ENCODE measurements at regions not wholly inside any gene's neighbourhood (a gene's known extent, or its start where the extent isn't known, plus 50 kb on each side); places are given as distances from the start of the nearest gene placed in this dataset.
"Not testable (repeated sequence)": the region's sequence is repeated elsewhere in the genome, so short reads cannot be mapped to it uniquely, and the experiment has no call there.

GRCh38 chr7:87287738-87288341 is 57.6 kb upstream of the CROT start:
- DNase-seq (ENCODE audit: low read depth, low spot score), result no peak
- in situ Hi-C loops (cut with HindIII; ENCODE audit: low sequenced_read_pairs), result no loop called here
- TF ChIP-seq CTCF (IDR thresholded peaks at IDR 0.05; ENCODE audit: low read depth, low read length), result no peak
- H3K4me3 ChIP-seq (ENCODE audit: low read depth, low read length), result no peak overlapping the region

- H3K4me3 ChIP-seq (ENCODE audit: low read depth, low read length); in situ Hi-C loops (cut with HindIII; ENCODE audit: low sequenced_read_pairs); DNase-seq (ENCODE audit: low read depth, low spot score): not testable (repeated sequence)
Observed at GRCh38 chr7:87288742-87289141, 56.7 kb upstream of the CROT start.

GRCh38 chr7:87295565-87295964 is 49.9 kb upstream of the CROT start:
- DNase-seq (ENCODE audit: low read depth, low spot score), result peak; percentile 16
- H3K4me3 ChIP-seq (ENCODE audit: low read depth, low read length); in situ Hi-C loops (cut with HindIII; ENCODE audit: low sequenced_read_pairs): not testable (repeated sequence)

Data from astrocyte of the spinal cord (primary cell).